ENCODE measurements at regions not wholly inside any gene's neighbourhood (a gene's known extent, or its start where the extent isn't known, plus 50 kb on each side); places are given as distances from the start of the nearest gene placed in this dataset.

DNA sequence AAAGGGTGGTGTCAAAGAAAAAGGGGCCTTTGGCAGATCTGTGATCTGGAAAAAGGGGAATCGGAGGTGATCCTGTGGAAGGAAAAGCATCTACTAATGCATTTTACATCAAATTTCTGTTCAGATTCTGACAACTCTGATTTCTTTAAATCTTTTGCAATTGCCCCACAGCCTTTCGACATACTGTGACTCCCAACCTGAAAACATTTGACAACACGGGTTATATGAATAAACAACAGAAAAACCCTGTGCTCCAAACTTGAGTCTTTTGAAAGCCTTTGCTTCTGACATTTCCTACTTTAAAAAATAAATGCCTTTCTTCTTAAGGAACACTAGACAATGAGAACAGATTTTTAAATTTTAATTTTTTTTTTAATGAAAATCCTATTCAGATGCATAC is 231.9 kb upstream of the HMGA2 start:
- DNase-seq (ENCODE audit: low read depth, low spot score): no peak
- no peak overlapping the region for H3K4me3 Mint-ChIP-seq
- no peaks in the 10 kb centered on the region for H3K9me3 Mint-ChIP-seq
- TF ChIP-seq, protein P1, sequence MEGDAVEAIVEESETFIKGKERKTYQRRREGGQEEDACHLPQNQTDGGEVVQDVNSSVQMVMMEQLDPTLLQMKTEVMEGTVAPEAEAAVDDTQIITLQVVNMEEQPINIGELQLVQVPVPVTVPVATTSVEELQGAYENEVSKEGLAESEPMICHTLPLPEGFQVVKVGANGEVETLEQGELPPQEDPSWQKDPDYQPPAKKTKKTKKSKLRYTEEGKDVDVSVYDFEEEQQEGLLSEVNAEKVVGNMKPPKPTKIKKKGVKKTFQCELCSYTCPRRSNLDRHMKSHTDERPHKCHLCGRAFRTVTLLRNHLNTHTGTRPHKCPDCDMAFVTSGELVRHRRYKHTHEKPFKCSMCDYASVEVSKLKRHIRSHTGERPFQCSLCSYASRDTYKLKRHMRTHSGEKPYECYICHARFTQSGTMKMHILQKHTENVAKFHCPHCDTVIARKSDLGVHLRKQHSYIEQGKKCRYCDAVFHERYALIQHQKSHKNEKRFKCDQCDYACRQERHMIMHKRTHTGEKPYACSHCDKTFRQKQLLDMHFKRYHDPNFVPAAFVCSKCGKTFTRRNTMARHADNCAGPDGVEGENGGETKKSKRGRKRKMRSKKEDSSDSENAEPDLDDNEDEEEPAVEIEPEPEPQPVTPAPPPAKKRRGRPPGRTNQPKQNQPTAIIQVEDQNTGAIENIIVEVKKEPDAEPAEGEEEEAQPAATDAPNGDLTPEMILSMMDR (conservative IDR thresholded peaks at IDR 0.05): no peak
- peaks cover 3% of the 10 kb centered on the region for H3K27me3 Mint-ChIP-seq (ENCODE audit: low read depth)
- no peak overlapping the region for H3K27ac Mint-ChIP-seq (ENCODE audit: unreplicated experiment)
- no peaks in the 10 kb centered on the region for H3K36me3 Mint-ChIP-seq (ENCODE audit: low read depth)
- peaks cover 15% of the 10 kb centered on the region for H3K4me1 Mint-ChIP-seq

DNA sequence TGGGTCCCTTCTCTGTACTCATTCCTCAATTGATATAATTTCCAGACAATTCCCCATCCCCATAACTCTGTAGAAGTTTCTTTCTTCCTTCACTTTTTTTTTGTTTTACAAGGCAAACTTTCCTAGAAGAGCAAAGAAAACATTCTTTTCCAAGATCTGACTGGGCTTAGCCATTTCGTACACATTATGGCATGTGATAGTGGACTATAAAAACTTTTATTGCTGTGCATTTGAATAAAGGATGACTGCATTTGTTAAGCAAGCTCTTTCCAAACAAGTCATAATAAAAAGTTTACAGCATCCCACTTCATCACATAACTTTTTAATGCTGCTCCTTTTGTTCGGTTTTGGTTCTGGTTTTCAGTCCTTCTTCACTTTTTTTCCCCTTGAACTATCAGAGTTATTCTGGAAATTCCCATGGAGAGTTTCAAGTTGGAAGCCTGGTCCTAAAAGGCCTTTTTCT is 231.0 kb upstream of the HMGA2 start:
- H3K27ac Mint-ChIP-seq (ENCODE audit: unreplicated experiment): no peak overlapping the region
- TF ChIP-seq, protein P1 (conservative IDR thresholded peaks at IDR 0.05): no peak
- peaks cover 3% of the 10 kb centered on the region for H3K27me3 Mint-ChIP-seq (ENCODE audit: low read depth)
- peaks cover 15% of the 10 kb centered on the region for H3K4me1 Mint-ChIP-seq
- H3K36me3 Mint-ChIP-seq (ENCODE audit: low read depth): no peaks in the 10 kb centered on the region
- no peaks in the 10 kb centered on the region for H3K9me3 Mint-ChIP-seq
- no peak for DNase-seq (ENCODE audit: low read depth, low spot score)
- H3K4me3 Mint-ChIP-seq: no peak overlapping the region

DNA sequence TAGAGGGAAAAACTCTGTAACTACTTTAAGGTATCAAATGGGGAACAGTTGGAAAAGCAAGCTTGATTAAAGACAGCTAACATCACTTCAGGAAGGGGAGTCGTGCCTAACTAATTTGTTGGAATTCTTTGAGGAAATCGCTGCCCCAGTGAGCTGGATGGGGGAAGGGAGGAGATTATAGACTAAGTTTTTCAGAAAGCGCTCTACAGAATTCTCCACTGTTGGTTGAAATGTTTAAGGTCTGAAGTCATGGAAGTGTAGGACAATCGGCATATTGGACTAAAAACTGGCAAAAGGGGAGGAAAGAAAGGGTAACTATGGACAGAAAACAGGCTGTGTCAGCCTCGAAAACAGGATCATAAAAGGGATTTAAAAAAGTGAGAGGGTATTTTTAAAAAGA is 229.9 kb upstream of the HMGA2 start:
- Mint-ChIP-seq H3K27ac (ENCODE audit: unreplicated experiment) (peak overlapping the region; percentile 70), H3K9me3 (no peaks in the 10 kb centered on the region), H3K4me1 (peaks cover 15% of the 10 kb centered on the region), H3K4me3 (no peak overlapping the region), H3K27me3 (ENCODE audit: low read depth) (peaks cover 3% of the 10 kb centered on the region), H3K36me3 (ENCODE audit: low read depth) (no peaks in the 10 kb centered on the region)
- TF ChIP-seq, protein P1 (conservative IDR thresholded peaks at IDR 0.05): no peak
- DNase-seq (ENCODE audit: low read depth, low spot score): no peak

DNA sequence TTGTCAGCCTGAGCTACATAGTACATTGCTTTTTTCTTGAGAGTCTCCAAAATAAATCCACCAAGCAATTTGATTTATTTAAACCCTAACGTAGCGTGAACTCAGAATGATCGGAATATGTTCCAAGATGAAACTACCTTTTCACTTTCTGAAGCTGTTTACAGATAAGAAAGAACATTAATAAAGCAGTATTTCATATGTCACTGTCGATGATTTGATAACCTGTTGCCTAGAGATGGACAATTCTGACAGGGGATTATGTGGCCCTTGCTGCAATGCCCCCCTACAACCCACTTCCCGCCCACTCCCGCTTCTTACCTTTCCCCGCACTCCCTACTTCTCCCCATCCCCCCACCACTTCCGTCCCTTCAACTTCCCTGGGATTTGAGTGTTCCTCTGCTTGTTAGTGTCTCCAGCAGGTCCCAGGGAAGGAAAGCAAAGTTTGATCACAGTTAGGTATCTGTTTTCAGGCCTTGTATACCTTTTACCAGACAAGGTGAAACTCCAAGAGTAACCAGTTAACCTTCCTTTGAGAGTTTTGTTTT is 229.2 kb upstream of the HMGA2 start:
- Mint-ChIP-seq H3K27ac (ENCODE audit: unreplicated experiment) (no peak overlapping the region), H3K4me1 (peaks cover 15% of the 10 kb centered on the region), H3K36me3 (ENCODE audit: low read depth) (no peaks in the 10 kb centered on the region), H3K4me3 (no peak overlapping the region), H3K27me3 (ENCODE audit: low read depth) (peaks cover 3% of the 10 kb centered on the region), H3K9me3 (no peaks in the 10 kb centered on the region)
- TF ChIP-seq, protein P1 (conservative IDR thresholded peaks at IDR 0.05): no peak
- no peak for DNase-seq (ENCODE audit: low read depth, low spot score)

DNA sequence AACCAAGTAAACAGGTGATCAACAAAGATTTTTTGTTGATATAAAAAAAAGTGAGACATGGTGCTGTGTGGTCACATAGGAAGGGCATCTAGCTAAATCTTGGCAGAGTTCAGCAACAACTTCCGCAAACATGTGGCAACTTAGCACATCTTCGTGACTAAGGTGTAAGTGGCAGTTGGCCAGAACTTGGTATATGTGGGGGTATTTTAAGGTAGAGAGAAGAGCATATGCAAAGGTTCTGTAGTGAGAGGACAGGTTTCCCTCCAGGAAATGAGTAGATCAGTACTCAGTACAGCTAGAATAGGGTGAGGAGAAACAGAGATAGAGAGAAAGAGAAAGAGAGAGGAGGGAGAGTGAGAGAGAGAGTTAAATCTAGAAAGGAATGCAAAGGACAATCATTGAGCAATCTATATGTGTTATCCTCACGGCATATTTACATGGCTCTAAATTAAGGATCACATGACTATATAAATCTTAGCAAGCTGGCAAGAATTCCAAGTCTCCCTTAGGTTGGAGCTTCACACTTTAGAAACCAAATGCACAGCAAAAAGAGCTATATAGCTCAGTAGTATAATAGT is 227.7 kb upstream of the HMGA2 start:
- Mint-ChIP-seq H3K9me3 (no peaks in the 10 kb centered on the region), H3K4me3 (no peak overlapping the region), H3K27ac (ENCODE audit: unreplicated experiment) (no peak overlapping the region), H3K27me3 (ENCODE audit: low read depth) (peaks cover 3% of the 10 kb centered on the region), H3K4me1 (peaks cover 15% of the 10 kb centered on the region), H3K36me3 (ENCODE audit: low read depth) (no peaks in the 10 kb centered on the region)
- no peak for DNase-seq (ENCODE audit: low read depth, low spot score)
- TF ChIP-seq, protein P1 (conservative IDR thresholded peaks at IDR 0.05): no peak

Measured in neural crest cell (in vitro differentiated cells).